ENCODE measurements at regions not wholly inside any gene's neighbourhood (a gene's known extent, or its start where the extent isn't known, plus 50 kb on each side); places are given as distances from the start of the nearest gene placed in this dataset.

DNA sequence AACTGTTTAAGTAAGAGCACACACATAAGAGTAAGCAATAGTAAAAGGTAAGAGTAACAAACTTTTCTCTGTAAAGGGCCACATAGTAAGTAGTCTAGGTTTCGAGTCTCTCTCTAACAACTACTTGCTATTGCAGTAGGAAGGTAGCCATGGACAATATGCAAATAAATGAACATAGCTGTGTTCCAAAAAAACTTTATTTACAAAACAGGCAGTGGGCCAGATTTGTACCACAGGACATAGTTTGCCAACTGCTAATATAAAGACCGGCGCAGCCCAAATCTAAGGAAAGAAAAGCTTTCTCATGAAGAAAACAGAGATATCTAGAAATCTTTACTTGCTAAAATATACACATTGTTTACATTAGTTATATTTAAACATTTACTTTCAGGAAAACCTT is 239.0 kb upstream of the EGLN3 start:
- no peaks in the 10 kb centered on the region for H3K36me3 ChIP-seq
- H3K27me3 ChIP-seq: no peaks in the 10 kb centered on the region
- no peak overlapping the region for H3K4me3 ChIP-seq (ENCODE audit: low read depth in 1 of 2, low read length in 1 of 2)
- H3K27ac ChIP-seq: no peak overlapping the region
- no peaks in the 10 kb centered on the region for H3K9me3 ChIP-seq
- no peaks in the 10 kb centered on the region for H3K4me1 ChIP-seq (ENCODE audit: control insufficient read depth in 1 of 2, insufficient read depth in 1 of 2, low read depth in 1 of 2, low read length in 1 of 2)
- TF ChIP-seq, protein P1, sequence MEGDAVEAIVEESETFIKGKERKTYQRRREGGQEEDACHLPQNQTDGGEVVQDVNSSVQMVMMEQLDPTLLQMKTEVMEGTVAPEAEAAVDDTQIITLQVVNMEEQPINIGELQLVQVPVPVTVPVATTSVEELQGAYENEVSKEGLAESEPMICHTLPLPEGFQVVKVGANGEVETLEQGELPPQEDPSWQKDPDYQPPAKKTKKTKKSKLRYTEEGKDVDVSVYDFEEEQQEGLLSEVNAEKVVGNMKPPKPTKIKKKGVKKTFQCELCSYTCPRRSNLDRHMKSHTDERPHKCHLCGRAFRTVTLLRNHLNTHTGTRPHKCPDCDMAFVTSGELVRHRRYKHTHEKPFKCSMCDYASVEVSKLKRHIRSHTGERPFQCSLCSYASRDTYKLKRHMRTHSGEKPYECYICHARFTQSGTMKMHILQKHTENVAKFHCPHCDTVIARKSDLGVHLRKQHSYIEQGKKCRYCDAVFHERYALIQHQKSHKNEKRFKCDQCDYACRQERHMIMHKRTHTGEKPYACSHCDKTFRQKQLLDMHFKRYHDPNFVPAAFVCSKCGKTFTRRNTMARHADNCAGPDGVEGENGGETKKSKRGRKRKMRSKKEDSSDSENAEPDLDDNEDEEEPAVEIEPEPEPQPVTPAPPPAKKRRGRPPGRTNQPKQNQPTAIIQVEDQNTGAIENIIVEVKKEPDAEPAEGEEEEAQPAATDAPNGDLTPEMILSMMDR (IDR thresholded peaks at IDR 0.05): no peak

DNA sequence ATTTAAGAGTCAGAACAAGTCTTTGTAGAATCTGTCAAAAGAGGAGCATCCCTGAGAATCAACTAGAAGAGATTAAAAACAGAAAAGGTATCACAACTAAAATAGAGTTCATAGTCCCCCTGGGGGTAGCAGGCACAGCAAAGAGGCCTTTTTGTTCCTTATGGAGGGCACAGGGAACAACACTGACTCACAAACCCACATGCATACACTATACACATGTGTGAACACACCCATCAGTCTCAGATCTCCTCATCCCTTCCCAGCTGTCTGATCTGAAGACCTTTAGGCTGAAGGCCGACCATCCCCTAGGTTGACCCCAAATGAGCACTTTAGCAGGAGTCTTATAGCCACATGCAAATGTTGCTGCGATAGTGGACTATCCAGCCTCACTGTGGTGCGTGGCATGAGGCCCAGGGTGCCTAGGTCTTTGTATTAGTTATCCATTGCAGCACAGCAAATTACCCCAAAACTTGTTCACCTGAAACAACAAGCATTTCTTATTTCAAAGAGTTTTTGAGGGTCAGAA is 236.7 kb upstream of the EGLN3 start:
- Histone ChIP-seq H3K4me1 (ENCODE audit: control insufficient read depth in 1 of 2, insufficient read depth in 1 of 2, low read depth in 1 of 2, low read length in 1 of 2) (no peaks in the 10 kb centered on the region), H3K9me3 (no peaks in the 10 kb centered on the region)
- TF ChIP-seq, protein P1 (IDR thresholded peaks at IDR 0.05): no peak

GRCh38 chr14:34187061-34187460 is 236.2 kb upstream of the EGLN3 start:
- H3K4me3 ChIP-seq (ENCODE audit: low read depth in 1 of 2, low read length in 1 of 2): no peak overlapping the region
- no peaks in the 10 kb centered on the region for H3K27me3 ChIP-seq
- H3K36me3 ChIP-seq: no peaks in the 10 kb centered on the region
- no peaks in the 10 kb centered on the region for H3K9me3 ChIP-seq
- no peak overlapping the region for H3K27ac ChIP-seq
- H3K4me1 ChIP-seq (ENCODE audit: control insufficient read depth in 1 of 2, insufficient read depth in 1 of 2, low read depth in 1 of 2, low read length in 1 of 2): no peaks in the 10 kb centered on the region
- TF ChIP-seq, protein P1 (IDR thresholded peaks at IDR 0.05): no peak

More for the DNA sequence above, 236.7 kb upstream of the EGLN3 start:
- no peaks in the 10 kb centered on the region for H3K36me3 ChIP-seq
- H3K27me3 ChIP-seq: no peaks in the 10 kb centered on the region
- H3K4me3 ChIP-seq (ENCODE audit: low read depth in 1 of 2, low read length in 1 of 2): no peak overlapping the region
- no peak overlapping the region for H3K27ac ChIP-seq

- Histone ChIP-seq H3K9me3 (no peaks in the 10 kb centered on the region), H3K27ac (no peak overlapping the region), H3K4me1 (ENCODE audit: control insufficient read depth in 1 of 2, insufficient read depth in 1 of 2, low read depth in 1 of 2, low read length in 1 of 2) (no peaks in the 10 kb centered on the region), H3K36me3 (no peaks in the 10 kb centered on the region), H3K27me3 (no peaks in the 10 kb centered on the region), H3K4me3 (ENCODE audit: low read depth in 1 of 2, low read length in 1 of 2) (no peak overlapping the region)
- TF ChIP-seq, protein P1 (IDR thresholded peaks at IDR 0.05): no peak
Measured at GRCh38 chr14:34184126-34184525, 233.3 kb upstream of the EGLN3 start.

GRCh38 chr14:34183478-34183877 is 232.6 kb upstream of the EGLN3 start:
- Histone ChIP-seq H3K27me3 (no peaks in the 10 kb centered on the region), H3K27ac (no peak overlapping the region), H3K9me3 (no peaks in the 10 kb centered on the region), H3K36me3 (no peaks in the 10 kb centered on the region), H3K4me3 (ENCODE audit: low read depth in 1 of 2, low read length in 1 of 2) (no peak overlapping the region), H3K4me1 (ENCODE audit: control insufficient read depth in 1 of 2, insufficient read depth in 1 of 2, low read depth in 1 of 2, low read length in 1 of 2) (no peaks in the 10 kb centered on the region)
- TF ChIP-seq, protein P1 (IDR thresholded peaks at IDR 0.05): no peak

- no peaks in the 10 kb centered on the region for H3K9me3 ChIP-seq
- TF ChIP-seq, protein P1 (IDR thresholded peaks at IDR 0.05): no peak
- H3K27me3 ChIP-seq: no peaks in the 10 kb centered on the region
- H3K4me1 ChIP-seq (ENCODE audit: control insufficient read depth in 1 of 2, insufficient read depth in 1 of 2, low read depth in 1 of 2, low read length in 1 of 2): no peaks in the 10 kb centered on the region
- H3K36me3 ChIP-seq: no peaks in the 10 kb centered on the region
- H3K27ac ChIP-seq: no peak overlapping the region
- no peak overlapping the region for H3K4me3 ChIP-seq (ENCODE audit: low read depth in 1 of 2, low read length in 1 of 2)
Measured at GRCh38 chr14:34181338-34181737, 230.5 kb upstream of the EGLN3 start.
